H1 (cell line): ENCODE measurements at regions not wholly inside any gene's neighbourhood (a gene's known extent, or its start where the extent isn't known, plus 50 kb on each side); places are given as distances from the start of the nearest gene placed in this dataset.

Source experiments
- CTCF ChIA-PET: fragments of 300-600 bp; sonication (Branson Sonifier 250); formaldehyde crosslinking; loops from one replicate; lab custom pipeline; 2021; ENCODE audit not compliant: partially characterized antibody; lab: Charles Lee
- POLR2A ChIA-PET: fragments of 300-600 bp; sonication (Branson Sonifier 250); formaldehyde crosslinking; loops from one replicate; lab custom pipeline; 2021; ENCODE audit warnings: inconsistent platforms; ENCODE audit not compliant: partially characterized antibody; lab: Charles Lee
- DNase-seq, 2 experiments: peaks; one replicate each; pipeline versions ENCODE4 v3.0.0 to v3.0.0-alpha.2; 2010 to 2022; ENCODE audit warnings: low spot score in 2 of 2, low read depth in 1 of 2, mixed read lengths in 1 of 2
- FAIRE-seq: peaks from 2 replicates; lab custom pipeline; 2011; peaks lifted over from hg19 to GRCh38; lab: Jason Lieb, UNC
- H2AFZ ChIP-seq: 2 replicates; pipeline ENCODE4 v1.8.1; 2012; ENCODE audit warnings: low read length, inconsistent platforms
- H2AK5ac ChIP-seq: 2 replicates; pipeline ENCODE4 v1.6.1; 2013; ENCODE audit warnings: low read depth, low read length
- H2BK120ac ChIP-seq: replicated peaks from 2 replicates; pipeline ENCODE3; 2013; ENCODE audit warnings: low read depth, low read length, inconsistent platforms
- H2BK12ac ChIP-seq: 2 replicates; pipeline ENCODE4 v1.6.1; 2013; ENCODE audit warnings: low read depth, low read length
- H2BK15ac ChIP-seq: 2 replicates; pipeline ENCODE4 v1.6.1; 2013; ENCODE audit warnings: low read length
- H2BK20ac ChIP-seq: 2 replicates; pipeline ENCODE4 v1.6.1; 2013; ENCODE audit warnings: low read length
- H2BK5ac ChIP-seq: 2 replicates; pipeline ENCODE4 v1.6.1; 2013; ENCODE audit warnings: low read depth, low read length
- H3K14ac ChIP-seq: 2 replicates; pipeline ENCODE4 v1.6.1; 2013; ENCODE audit warnings: inconsistent platforms; ENCODE audit not compliant: insufficient read length
- H3K18ac ChIP-seq: 2 replicates; pipeline ENCODE4 v1.6.1; 2013; ENCODE audit warnings: low read length; ENCODE audit errors: extremely low read depth
- H3K23ac ChIP-seq: 2 replicates; pipeline ENCODE4 v1.6.1; 2013; ENCODE audit warnings: inconsistent platforms; ENCODE audit not compliant: insufficient read length
- H3K23me2 ChIP-seq: 2 replicates; pipeline ENCODE4 v1.6.1; 2013; ENCODE audit warnings: low read depth, low read length
- H3K27ac ChIP-seq: 2 replicates; pipeline ENCODE4 v1.6.1; 2011; ENCODE audit warnings: low read depth, low read length, inconsistent platforms
- H3K27me3 ChIP-seq, 4 experiments: replicated peaks in 1 of 4; 1 replicate in 1 of 4; 2 replicates in 3 of 4; pipeline versions ENCODE4 v1.6.1 to v1.8.1; 2011 to 2013; ENCODE audit warnings: low read length in 3 of 4, mild to moderate bottlenecking in 3 of 4, inconsistent platforms in 2 of 4, mixed read lengths in 2 of 4, moderate library complexity in 1 of 4; ENCODE audit not compliant: control insufficient read depth in 3 of 4, insufficient read depth in 3 of 4; ENCODE audit errors: extremely low read depth in 1 of 4
- H3K36me3 ChIP-seq, 4 experiments: 2 replicates each; pipeline versions ENCODE4 v1.6.1 to v1.8.1; 2011 to 2013; ENCODE audit warnings: mild to moderate bottlenecking in 4 of 4, low read length in 3 of 4, moderate library complexity in 2 of 4, control low read depth in 1 of 4, inconsistent platforms in 1 of 4; ENCODE audit not compliant: insufficient read depth in 4 of 4, control insufficient read depth in 2 of 4
- H3K4ac ChIP-seq: replicated peaks from 2 replicates; pipeline ENCODE3; 2013; ENCODE audit warnings: low read length, low read depth, mixed read lengths, inconsistent platforms; ENCODE audit not compliant: insufficient read length
- H3K4me1 ChIP-seq, 4 experiments: replicated peaks in 1 of 4; 1 replicate in 1 of 4; 2 replicates in 3 of 4; pipeline versions ENCODE4 v1.6.1 to v1.8.1; 2011 to 2013; ENCODE audit warnings: low read length in 3 of 4, inconsistent platforms in 2 of 4, mixed read lengths in 1 of 4; ENCODE audit not compliant: insufficient read depth in 4 of 4, control insufficient read depth in 3 of 4
- H3K4me2 ChIP-seq, 2 experiments: 2 replicates each; pipeline versions ENCODE4 v1.6.1 to v1.8.1; 2011 to 2013; ENCODE audit warnings: low read depth in 2 of 2, low read length in 2 of 2, control low read depth in 1 of 2, inconsistent platforms in 1 of 2, mild to moderate bottlenecking in 1 of 2; ENCODE audit not compliant: insufficient read depth in 1 of 2
- H3K4me3 ChIP-seq, 4 experiments: fragments of 200-600, 300-600 bp in 1 of 4; sonication (generic), shearing (Covaris generic), sonication (Bioruptor Twin) in 1 of 4; 2 replicates each; pipeline versions ENCODE4 v1.5.1 to v1.8.1; 2011 to 2016; ENCODE audit warnings: low read length in 4 of 4, low read depth in 3 of 4, control low read depth in 2 of 4, inconsistent platforms in 2 of 4, mild to moderate bottlenecking in 2 of 4, mixed read lengths in 1 of 4, moderate library complexity in 1 of 4; ENCODE audit not compliant: insufficient read depth in 2 of 4; ENCODE audit errors: extremely low read depth in 1 of 4
- H3K56ac ChIP-seq: replicated peaks from 2 replicates; pipeline ENCODE3; 2013; ENCODE audit warnings: low read depth, mild to moderate bottlenecking, mixed read lengths, low read length, inconsistent platforms; ENCODE audit not compliant: insufficient read length
- H3K79me1 ChIP-seq: 2 replicates; pipeline ENCODE4 v1.6.1; 2013; ENCODE audit warnings: low read depth, low read length, control low read depth
- H3K79me2 ChIP-seq, 2 experiments: 2 replicates each; pipeline versions ENCODE4 v1.6.1 to v1.8.1; 2012 to 2013; ENCODE audit warnings: low read length in 2 of 2, mild to moderate bottlenecking in 2 of 2, inconsistent platforms in 1 of 2; ENCODE audit not compliant: insufficient read depth in 2 of 2, control insufficient read depth in 1 of 2
- H3K9ac ChIP-seq, 4 experiments: replicated peaks in 1 of 4; 1 replicate in 1 of 4; 2 replicates in 3 of 4; pipeline versions ENCODE4 v1.6.1 to v1.8.1; 2011 to 2013; ENCODE audit warnings: low read depth in 3 of 4, low read length in 3 of 4, control low read depth in 2 of 4, mild to moderate bottlenecking in 2 of 4, moderate library complexity in 2 of 4, inconsistent platforms in 1 of 4; ENCODE audit errors: extremely low read depth in 1 of 4
- H3K9me3 ChIP-seq, 2 experiments: 2 replicates each; pipeline versions ENCODE4 v1.6.1 to v1.8.1; 2012 to 2013; ENCODE audit warnings: mild to moderate bottlenecking in 2 of 2, moderate library complexity in 2 of 2, control low read depth in 1 of 2, inconsistent platforms in 1 of 2, low read depth in 1 of 2, low read length in 1 of 2, mixed read lengths in 1 of 2; ENCODE audit not compliant: insufficient read depth in 2 of 2
- H4K20me1 ChIP-seq, 2 experiments: replicated peaks in 1 of 2; 2 replicates each; pipeline versions ENCODE3 to v1.8.1; 2011 to 2013; ENCODE audit warnings: inconsistent platforms in 2 of 2, low read length in 2 of 2, mild to moderate bottlenecking in 1 of 2; ENCODE audit not compliant: insufficient read depth in 2 of 2, control insufficient read depth in 1 of 2
- H4K5ac ChIP-seq: 2 replicates; pipeline ENCODE4 v1.6.1; 2013; ENCODE audit warnings: low read length, low read depth, mixed read lengths, inconsistent platforms; ENCODE audit not compliant: insufficient read length
- H4K8ac ChIP-seq: 2 replicates; pipeline ENCODE4 v1.8.0; 2013; ENCODE audit warnings: mild to moderate bottlenecking, moderate library complexity, low read length, inconsistent platforms; ENCODE audit not compliant: insufficient read depth; ENCODE audit errors: extremely low read depth
- H4K91ac ChIP-seq: replicated peaks from 2 replicates; pipeline ENCODE3; 2013; ENCODE audit warnings: low read length, mixed read lengths, inconsistent platforms; ENCODE audit not compliant: insufficient read length
- ATF3 ChIP-seq: IDR thresholded peaks from 2 replicates; pipeline ENCODE4 v1.6.1; 2011; ENCODE audit warnings: low read depth, mild to moderate bottlenecking, low read length; ENCODE audit not compliant: insufficient read depth
- BCL11A ChIP-seq, 2 experiments: IDR thresholded peaks; one replicate each; pipeline ENCODE4 v1.6.1; 2011; ENCODE audit warnings: low read depth in 2 of 2, low read length in 2 of 2, mild to moderate bottlenecking in 2 of 2
- CEBPB ChIP-seq: IDR thresholded peaks from 2 replicates; pipeline ENCODE4 v1.6.1; 2012; ENCODE audit warnings: low read depth, low read length
- CHD1 ChIP-seq: IDR thresholded peaks from 2 replicates; pipeline ENCODE4 v1.6.1; 2012; ENCODE audit warnings: low read depth, low read length, improper control_type of control experiment
- CHD2 ChIP-seq: IDR thresholded peaks from 2 replicates; pipeline ENCODE4 v1.6.1; 2012; ENCODE audit warnings: low read length, improper control_type of control experiment
- CTCF ChIP-seq, 3 experiments: IDR thresholded peaks; 1 replicate in 2 of 3; 2 replicates in 1 of 3; pipeline versions ENCODE4 v1.5.1 to v1.6.1; 2011; ENCODE audit warnings: low read length in 3 of 3, mild to moderate bottlenecking in 3 of 3, inconsistent platforms in 2 of 3, low read depth in 1 of 3, moderate library complexity in 1 of 3; ENCODE audit not compliant: insufficient read depth in 1 of 3; ENCODE audit errors: control extremely low read depth in 1 of 3
- HDAC2 ChIP-seq, 2 experiments: fragments of 300-600 bp in 1 of 2; sonication (generic) in 1 of 2; IDR thresholded peaks; 2 replicates each; pipeline ENCODE4 v1.6.1; 2011 to 2012; ENCODE audit warnings: low read depth in 2 of 2, low read length in 2 of 2, mild to moderate bottlenecking in 2 of 2, moderate library complexity in 2 of 2, borderline replicate concordance in 1 of 2, inconsistent platforms in 1 of 2
- KDM1A ChIP-seq: fragments of 200-600, 300-600 bp; sonication (generic); IDR thresholded peaks from 2 replicates; pipeline ENCODE4 v1.7.1; 2016; ENCODE audit warnings: mild to moderate bottlenecking, low read length, borderline replicate concordance
- POLR2AphosphoS5 ChIP-seq: IDR thresholded peaks from 2 replicates; pipeline ENCODE4 v1.6.1; 2011; ENCODE audit warnings: low read depth, low read length
- RAD21 ChIP-seq, 2 experiments: IDR thresholded peaks in 1 of 2; conservative IDR thresholded peaks in 1 of 2; 2 replicates each; pipeline ENCODE4 v1.6.1; 2011; ENCODE audit warnings: low read depth in 2 of 2, low read length in 2 of 2, improper control_type of control experiment in 1 of 2, inconsistent platforms in 1 of 2, mild to moderate bottlenecking in 1 of 2, moderate library complexity in 1 of 2
- TAF1 ChIP-seq: IDR thresholded peaks from 2 replicates; pipeline ENCODE4 v1.6.1; 2011; ENCODE audit warnings: mild to moderate bottlenecking, low read depth, low read length
- YY1 ChIP-seq: IDR thresholded peaks from 2 replicates; pipeline ENCODE4 v1.6.1; 2011; ENCODE audit warnings: low read depth, mild to moderate bottlenecking, low read length
- WGBS, 2 experiments: shearing (Covaris generic) in 1 of 2; methylation state at CpG; one replicate each; pipeline versions ENCODE4 v1.1.6 to v1.1.7; 2013 to 2015; ENCODE audit warnings: low lambda C conversion rate in 2 of 2, mixed read lengths in 2 of 2, inconsistent platforms in 1 of 2, low coverage in 1 of 2, missing lambda C conversion rate in 1 of 2; ENCODE audit not compliant: insufficient replicate concordance in 2 of 2, insufficient coverage in 1 of 2, insufficient read length in 1 of 2; ENCODE audit errors: extremely low coverage in 1 of 2, missing lambda C conversion rate in 1 of 2; 5-methylcytosine and 5-hydroxymethylcytosine counted together

- Histone ChIP-seq H3K79me1 (no peaks in the 10 kb centered on the region), H4K20me1 (peaks cover 0 to 2% of the 10 kb centered on the region in 2 experiments), H3K4me2 (no peak overlapping the region), H3K56ac (no peak overlapping the region), H3K9ac (no peak overlapping the region), H3K36me3 (no peaks in the 10 kb centered on the region), H3K4me3 (no peak overlapping the region), H3K23me2 (0 out of 2 replicates have a peak, but pooled peaks cover 3% of the 10 kb centered on the region), H2AFZ (no peak overlapping the region), H3K27ac (no peak overlapping the region), H3K4ac (no peak overlapping the region), H3K14ac (no peak overlapping the region), H2BK120ac (no peak overlapping the region), H4K5ac (no peak overlapping the region), H3K18ac (no peak overlapping the region), H4K8ac (no peak overlapping the region), H2BK5ac (no peak overlapping the region), H3K4me1 (peaks cover 0 to 5% (median 0%) of the 10 kb centered on the region in 4 experiments; a peak in 1 of 7 replicates), H4K91ac (no peak overlapping the region), H3K23ac (no peak overlapping the region), H3K27me3 (no peaks in the 10 kb centered on the region), H3K79me2 (no peaks in the 10 kb centered on the region), H2BK12ac (no peak overlapping the region), H3K9me3 (peaks cover 3 to 4% of the 10 kb centered on the region in 2 experiments; a peak in 1 of 4 replicates), H2BK20ac (no peak overlapping the region), H2AK5ac (no peak overlapping the region), H2BK15ac (no peak overlapping the region)
- FAIRE-seq (no peak), DNase-seq (no peak)
- CTCF ChIA-PET, result no interaction called here
- WGBS, 2 experiments, result 85% methylated on average over 3 of the region's 3 CpGs; no CpG with 5 or more reads in 1 of the 2 experiments
- POLR2A ChIA-PET, result no interaction called here
- no peak for TF ChIP-seq ATF3
- no peak for TF ChIP-seq CHD1
- no peak for TF ChIP-seq RAD21 (IDR thresholded peaks at IDR 0.05 in 1 of 2, conservative IDR thresholded peaks at IDR 0.05 in 1 of 2; ENCODE audit: low read depth in 2 of 2, low read length in 2 of 2)
- no peak for TF ChIP-seq YY1
- no peak for TF ChIP-seq CHD2
- no peak for TF ChIP-seq BCL11A (IDR thresholded peaks at IDR 0.05; ENCODE audit: low read depth in 2 of 2, low read length in 2 of 2)
- TF ChIP-seq CTCF (IDR thresholded peaks at IDR 0.05; ENCODE audit: control extremely low read depth in 1 of 3, insufficient read depth in 1 of 3, low read depth in 1 of 3, low read length in 3 of 3), result no peak
- TF ChIP-seq KDM1A, result no peak
- TF ChIP-seq CEBPB, result no peak
- TF ChIP-seq HDAC2 (IDR thresholded peaks at IDR 0.05; ENCODE audit: borderline replicate concordance in 1 of 2, low read depth in 2 of 2, low read length in 2 of 2), result no peak
- TF ChIP-seq POLR2AphosphoS5, result no peak
- no peak for TF ChIP-seq TAF1
Measured at GRCh38 chr15:79376383-79376782, 55.8 kb upstream of the MINAR1 start.
